ENCODE measurements at regions not wholly inside any gene's neighbourhood (a gene's known extent, or its start where the extent isn't known, plus 50 kb on each side); places are given as distances from the start of the nearest gene placed in this dataset.
"Not testable (repeated sequence)": the region's sequence is repeated elsewhere in the genome, so short reads cannot be mapped to it uniquely, and the experiment has no call there.

DNA sequence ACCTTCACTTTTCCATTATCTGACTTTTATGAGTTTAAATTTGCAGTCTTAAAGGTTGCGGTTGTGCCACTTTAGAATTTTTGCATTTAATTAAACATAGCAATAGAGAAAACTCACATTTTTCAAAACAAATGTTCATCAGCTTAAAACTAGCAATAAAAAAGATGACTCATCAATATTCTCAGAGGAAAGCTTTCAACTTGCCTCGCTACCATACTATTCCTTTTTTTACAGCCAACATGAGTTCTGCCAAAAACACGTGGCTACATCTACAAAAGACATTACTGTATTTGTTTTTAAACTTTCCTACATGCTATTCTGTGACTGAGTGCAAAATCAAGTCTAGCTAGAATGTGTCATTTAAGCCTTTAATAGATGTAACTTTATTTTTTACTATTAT lies 497.1 kb downstream of the RPS29 start:
- TF ChIP-seq EZH2 (IDR thresholded peaks at IDR 0.05; ENCODE audit: borderline replicate concordance, low read length): no peak
- TF ChIP-seq, protein P1, sequence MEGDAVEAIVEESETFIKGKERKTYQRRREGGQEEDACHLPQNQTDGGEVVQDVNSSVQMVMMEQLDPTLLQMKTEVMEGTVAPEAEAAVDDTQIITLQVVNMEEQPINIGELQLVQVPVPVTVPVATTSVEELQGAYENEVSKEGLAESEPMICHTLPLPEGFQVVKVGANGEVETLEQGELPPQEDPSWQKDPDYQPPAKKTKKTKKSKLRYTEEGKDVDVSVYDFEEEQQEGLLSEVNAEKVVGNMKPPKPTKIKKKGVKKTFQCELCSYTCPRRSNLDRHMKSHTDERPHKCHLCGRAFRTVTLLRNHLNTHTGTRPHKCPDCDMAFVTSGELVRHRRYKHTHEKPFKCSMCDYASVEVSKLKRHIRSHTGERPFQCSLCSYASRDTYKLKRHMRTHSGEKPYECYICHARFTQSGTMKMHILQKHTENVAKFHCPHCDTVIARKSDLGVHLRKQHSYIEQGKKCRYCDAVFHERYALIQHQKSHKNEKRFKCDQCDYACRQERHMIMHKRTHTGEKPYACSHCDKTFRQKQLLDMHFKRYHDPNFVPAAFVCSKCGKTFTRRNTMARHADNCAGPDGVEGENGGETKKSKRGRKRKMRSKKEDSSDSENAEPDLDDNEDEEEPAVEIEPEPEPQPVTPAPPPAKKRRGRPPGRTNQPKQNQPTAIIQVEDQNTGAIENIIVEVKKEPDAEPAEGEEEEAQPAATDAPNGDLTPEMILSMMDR (IDR thresholded peaks at IDR 0.05; ENCODE audit: low read length): no peak
- Histone ChIP-seq H3K4me1 (ENCODE audit: insufficient read depth, low read length, severe bottlenecking) (no peaks in the 10 kb centered on the region), H3K27me3 (ENCODE audit: insufficient read depth, low read length) (no peaks in the 10 kb centered on the region), H3K27ac (ENCODE audit: low read depth, low read length, poor library complexity, severe bottlenecking) (no peak overlapping the region), H3K79me2 (ENCODE audit: insufficient read depth, low read length) (no peaks in the 10 kb centered on the region), H3K4me3 (ENCODE audit: low read depth, low read length, poor library complexity, severe bottlenecking) (no peak overlapping the region), H3K9me3 (ENCODE audit: low read length) (no peaks in the 10 kb centered on the region), H2AFZ (ENCODE audit: low read length) (no peak overlapping the region), H3K9me2 (ENCODE audit: low read depth, low read length) (no peaks in the 10 kb centered on the region), H4K20me1 (ENCODE audit: insufficient read depth, low read length) (no peaks in the 10 kb centered on the region), H3K4me2 (ENCODE audit: low read length) (no peak overlapping the region), H3K9ac (ENCODE audit: low read length) (no peak overlapping the region), H3K36me3 (ENCODE audit: insufficient read depth, low read length) (no peaks in the 10 kb centered on the region), H3F3A (ENCODE audit: insufficient read depth, low read length) (no peaks in the 10 kb centered on the region)

DNA sequence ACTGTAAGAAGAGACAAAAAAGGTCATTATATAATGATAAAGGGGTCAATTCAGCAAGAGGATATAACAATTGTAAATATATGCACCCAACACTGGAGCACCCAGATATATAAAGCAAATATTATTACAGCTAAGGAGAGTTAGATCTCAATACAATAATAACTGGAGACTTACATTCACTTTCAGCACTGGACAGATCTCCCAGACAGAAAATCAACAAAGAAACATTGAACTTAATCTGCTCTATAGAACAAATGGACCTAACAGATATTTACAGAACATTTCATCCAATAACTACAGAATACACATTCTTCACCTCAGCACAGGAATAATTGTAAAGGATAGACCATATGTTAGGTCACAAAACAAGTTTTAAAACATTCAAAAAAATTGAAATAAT lies 512.9 kb downstream of the RPS29 start:
- H4K20me1 ChIP-seq (ENCODE audit: insufficient read depth, low read length); H3K9me2 ChIP-seq (ENCODE audit: low read depth, low read length); H3K9me3 ChIP-seq (ENCODE audit: low read length); H3F3A ChIP-seq (ENCODE audit: insufficient read depth, low read length); H3K79me2 ChIP-seq (ENCODE audit: insufficient read depth, low read length); H2AFZ ChIP-seq (ENCODE audit: low read length); H3K27ac ChIP-seq (ENCODE audit: low read depth, low read length, poor library complexity, severe bottlenecking); H3K4me2 ChIP-seq (ENCODE audit: low read length); H3K4me3 ChIP-seq (ENCODE audit: low read depth, low read length, poor library complexity, severe bottlenecking); H3K9ac ChIP-seq (ENCODE audit: low read length); H3K36me3 ChIP-seq (ENCODE audit: insufficient read depth, low read length); H3K4me1 ChIP-seq (ENCODE audit: insufficient read depth, low read length, severe bottlenecking); H3K27me3 ChIP-seq (ENCODE audit: insufficient read depth, low read length): not testable (repeated sequence)

DNA sequence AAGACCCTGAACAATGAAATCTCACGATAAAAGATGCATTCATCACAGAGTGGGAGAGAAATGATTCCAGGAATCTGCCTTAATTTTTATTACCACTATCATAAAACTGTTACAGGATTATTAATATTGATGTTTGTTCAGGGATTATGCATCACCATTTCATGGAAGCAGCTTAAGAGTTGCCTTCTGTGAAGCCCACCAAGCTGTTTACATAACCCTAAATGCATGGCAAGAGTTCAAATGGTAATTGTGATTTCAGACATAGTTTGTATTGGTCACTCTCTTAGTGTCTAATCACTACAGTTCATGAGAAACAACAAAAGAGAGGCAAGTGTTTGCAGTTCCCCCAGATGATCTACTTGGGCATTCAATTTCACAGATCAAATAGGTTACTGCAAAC lies 527.7 kb downstream of the RPS29 start:
- Histone ChIP-seq H3K9ac (ENCODE audit: low read length) (no peak overlapping the region), H3K4me2 (ENCODE audit: low read length) (no peak overlapping the region), H3K4me3 (ENCODE audit: low read depth, low read length, poor library complexity, severe bottlenecking) (no peak overlapping the region), H3K79me2 (ENCODE audit: insufficient read depth, low read length) (no peaks in the 10 kb centered on the region), H4K20me1 (ENCODE audit: insufficient read depth, low read length) (no peaks in the 10 kb centered on the region), H3K27me3 (ENCODE audit: insufficient read depth, low read length) (no peaks in the 10 kb centered on the region), H3K27ac (ENCODE audit: low read depth, low read length, poor library complexity, severe bottlenecking) (no peak overlapping the region), H3K36me3 (ENCODE audit: insufficient read depth, low read length) (no peaks in the 10 kb centered on the region), H2AFZ (ENCODE audit: low read length) (no peak overlapping the region), H3K4me1 (ENCODE audit: insufficient read depth, low read length, severe bottlenecking) (no peaks in the 10 kb centered on the region), H3K9me2 (ENCODE audit: low read depth, low read length) (no peaks in the 10 kb centered on the region), H3F3A (ENCODE audit: insufficient read depth, low read length) (no peaks in the 10 kb centered on the region), H3K9me3 (ENCODE audit: low read length) (no peaks in the 10 kb centered on the region)
- no peak for TF ChIP-seq EZH2 (IDR thresholded peaks at IDR 0.05; ENCODE audit: borderline replicate concordance, low read length)
- TF ChIP-seq, protein P1 (IDR thresholded peaks at IDR 0.05; ENCODE audit: low read length): no peak

DNA sequence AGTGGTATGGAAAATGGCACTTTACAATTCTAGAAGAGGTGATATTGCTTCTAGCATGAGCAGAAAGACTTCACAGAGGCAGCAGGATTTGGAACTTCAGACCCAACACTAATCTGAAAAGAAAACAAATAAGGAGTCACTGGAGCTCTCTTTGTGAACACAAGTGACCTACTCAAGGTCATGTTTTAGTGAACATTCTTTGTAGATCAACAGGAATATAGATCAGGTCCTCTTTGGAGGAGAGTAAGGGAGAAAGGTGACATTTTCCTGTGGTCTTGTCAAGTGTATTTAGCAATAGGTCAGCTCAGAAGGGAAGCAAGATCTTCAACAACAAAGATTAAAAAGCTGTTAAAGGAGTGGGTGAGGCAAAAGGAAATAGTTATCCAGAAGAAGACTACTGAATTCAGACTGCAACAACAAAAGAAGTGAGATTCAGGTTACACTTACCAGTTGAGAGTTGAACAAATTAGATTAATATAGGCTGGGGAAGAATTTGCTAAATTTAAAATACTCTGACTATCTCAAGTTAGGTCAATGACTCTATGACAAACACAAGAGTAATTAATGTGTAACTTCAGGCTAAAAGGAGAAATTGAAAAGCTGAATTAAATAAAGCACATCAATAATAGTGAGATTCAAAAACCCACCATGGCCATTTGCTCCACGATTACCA lies 528.2 kb downstream of the RPS29 start:
- Histone ChIP-seq H3K4me2 (ENCODE audit: low read length) (no peak overlapping the region), H2AFZ (ENCODE audit: low read length) (no peak overlapping the region), H3K27ac (ENCODE audit: low read depth, low read length, poor library complexity, severe bottlenecking) (no peak overlapping the region), H4K20me1 (ENCODE audit: insufficient read depth, low read length) (no peaks in the 10 kb centered on the region), H3K9me3 (ENCODE audit: low read length) (no peaks in the 10 kb centered on the region), H3F3A (ENCODE audit: insufficient read depth, low read length) (no peaks in the 10 kb centered on the region), H3K4me1 (ENCODE audit: insufficient read depth, low read length, severe bottlenecking) (no peaks in the 10 kb centered on the region), H3K36me3 (ENCODE audit: insufficient read depth, low read length) (no peaks in the 10 kb centered on the region), H3K79me2 (ENCODE audit: insufficient read depth, low read length) (no peaks in the 10 kb centered on the region), H3K4me3 (ENCODE audit: low read depth, low read length, poor library complexity, severe bottlenecking) (no peak overlapping the region), H3K9ac (ENCODE audit: low read length) (no peak overlapping the region), H3K9me2 (ENCODE audit: low read depth, low read length) (no peaks in the 10 kb centered on the region), H3K27me3 (ENCODE audit: insufficient read depth, low read length) (no peaks in the 10 kb centered on the region)
- no peak for TF ChIP-seq EZH2 (IDR thresholded peaks at IDR 0.05; ENCODE audit: borderline replicate concordance, low read length)
- TF ChIP-seq, protein P1 (IDR thresholded peaks at IDR 0.05; ENCODE audit: low read length): no peak
